ENCODE measurements at regions not wholly inside any gene's neighbourhood (a gene's known extent, or its start where the extent isn't known, plus 50 kb on each side); places are given as distances from the start of the nearest gene placed in this dataset.

DNA sequence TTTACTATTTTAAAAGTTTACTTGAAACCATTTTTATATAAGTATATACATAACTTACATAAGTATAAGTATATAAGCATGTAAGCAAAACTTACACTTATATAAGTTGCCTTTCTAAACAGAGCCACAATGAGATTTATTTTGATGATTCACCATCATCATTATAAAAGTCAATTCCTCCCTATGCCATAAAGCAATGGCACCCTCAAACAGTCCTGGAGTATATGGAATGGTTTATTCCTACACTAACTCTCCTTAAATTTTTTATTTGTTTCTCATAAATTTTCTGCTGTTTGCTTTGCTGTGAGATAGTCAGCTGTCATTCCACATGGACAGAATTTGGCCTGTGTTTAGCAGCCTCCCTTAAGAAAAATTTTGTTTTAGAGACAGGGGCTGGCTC, 114.2 kb downstream of the NAB1 start:
- no peak for DNase-seq (ENCODE audit: insufficient read length, low spot score, missing footprints)
- TF ChIP-seq, protein P1, sequence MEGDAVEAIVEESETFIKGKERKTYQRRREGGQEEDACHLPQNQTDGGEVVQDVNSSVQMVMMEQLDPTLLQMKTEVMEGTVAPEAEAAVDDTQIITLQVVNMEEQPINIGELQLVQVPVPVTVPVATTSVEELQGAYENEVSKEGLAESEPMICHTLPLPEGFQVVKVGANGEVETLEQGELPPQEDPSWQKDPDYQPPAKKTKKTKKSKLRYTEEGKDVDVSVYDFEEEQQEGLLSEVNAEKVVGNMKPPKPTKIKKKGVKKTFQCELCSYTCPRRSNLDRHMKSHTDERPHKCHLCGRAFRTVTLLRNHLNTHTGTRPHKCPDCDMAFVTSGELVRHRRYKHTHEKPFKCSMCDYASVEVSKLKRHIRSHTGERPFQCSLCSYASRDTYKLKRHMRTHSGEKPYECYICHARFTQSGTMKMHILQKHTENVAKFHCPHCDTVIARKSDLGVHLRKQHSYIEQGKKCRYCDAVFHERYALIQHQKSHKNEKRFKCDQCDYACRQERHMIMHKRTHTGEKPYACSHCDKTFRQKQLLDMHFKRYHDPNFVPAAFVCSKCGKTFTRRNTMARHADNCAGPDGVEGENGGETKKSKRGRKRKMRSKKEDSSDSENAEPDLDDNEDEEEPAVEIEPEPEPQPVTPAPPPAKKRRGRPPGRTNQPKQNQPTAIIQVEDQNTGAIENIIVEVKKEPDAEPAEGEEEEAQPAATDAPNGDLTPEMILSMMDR (IDR thresholded peaks at IDR 0.05; ENCODE audit: extremely low read depth, low read depth, low read length) = no peak
- no peaks in the 10 kb centered on the region for H4K20me1 ChIP-seq (ENCODE audit: insufficient read depth, low read length)

DNA sequence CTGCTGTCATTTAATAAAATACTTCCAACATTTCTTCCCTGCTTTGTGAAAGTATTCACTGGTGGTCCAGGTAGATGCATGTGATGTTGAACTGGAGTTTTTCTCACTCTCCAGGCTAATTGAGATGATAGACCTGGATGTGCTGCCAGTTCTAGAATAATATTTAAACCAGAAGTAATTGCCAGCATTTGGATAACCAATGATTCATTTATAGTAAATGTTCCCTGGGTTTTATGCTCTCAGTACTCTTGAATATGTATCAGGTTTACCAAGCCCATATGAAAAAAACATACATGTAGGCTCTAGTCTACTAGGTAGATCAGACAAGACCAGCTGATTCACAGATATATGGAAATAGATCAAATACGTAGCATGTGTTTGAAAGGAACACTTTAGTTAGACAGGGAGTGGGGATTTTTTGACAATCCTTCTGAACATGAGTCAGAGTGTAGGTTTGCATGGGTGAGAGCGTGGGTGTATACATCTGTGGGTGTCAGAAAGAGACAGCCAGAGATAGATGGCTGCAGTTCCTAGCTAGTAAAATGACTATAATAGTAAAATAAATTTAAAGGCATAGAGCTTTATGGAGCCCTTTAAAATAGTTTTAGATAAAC, 115.1 kb downstream of the NAB1 start:
- Histone ChIP-seq H2AFZ (ENCODE audit: low read length) (no peak overlapping the region), H3K9me3 (ENCODE audit: low read depth, low read length) (no peaks in the 10 kb centered on the region), H3K27ac (ENCODE audit: low read depth, low read length) (no peak overlapping the region), H3K36me3 (ENCODE audit: insufficient read depth, low read length) (no peaks in the 10 kb centered on the region), H3K27me3 (ENCODE audit: insufficient read depth, low read length) (no peaks in the 10 kb centered on the region), H3K4me3 (ENCODE audit: insufficient read depth, low read length) (no peak overlapping the region), H3K79me2 (ENCODE audit: insufficient read depth, low read length) (no peaks in the 10 kb centered on the region), H3K4me2 (ENCODE audit: insufficient read depth, low read length) (no peak overlapping the region), H4K20me1 (ENCODE audit: insufficient read depth, low read length) (no peaks in the 10 kb centered on the region), H3K4me1 (ENCODE audit: insufficient read depth, low read length) (peaks cover 13% of the 10 kb centered on the region)
- TF ChIP-seq, protein P1 (IDR thresholded peaks at IDR 0.05; ENCODE audit: extremely low read depth, low read depth, low read length) = no peak
- DNase-seq (ENCODE audit: insufficient read length, low spot score, missing footprints) = no peak

More for the DNA sequence above, 114.2 kb downstream of the NAB1 start:
- H3K4me1 ChIP-seq (ENCODE audit: insufficient read depth, low read length) = peaks cover 13% of the 10 kb centered on the region
- H3K79me2 ChIP-seq (ENCODE audit: insufficient read depth, low read length) = no peaks in the 10 kb centered on the region
- no peaks in the 10 kb centered on the region for H3K9me3 ChIP-seq (ENCODE audit: low read depth, low read length)
- no peaks in the 10 kb centered on the region for H3K27me3 ChIP-seq (ENCODE audit: insufficient read depth, low read length)
- H2AFZ ChIP-seq (ENCODE audit: low read length) = no peak overlapping the region
- H3K36me3 ChIP-seq (ENCODE audit: insufficient read depth, low read length) = no peaks in the 10 kb centered on the region
- H3K4me2 ChIP-seq (ENCODE audit: insufficient read depth, low read length) = no peak overlapping the region
- no peak overlapping the region for H3K27ac ChIP-seq (ENCODE audit: low read depth, low read length)
- no peak overlapping the region for H3K4me3 ChIP-seq (ENCODE audit: insufficient read depth, low read length)

DNA sequence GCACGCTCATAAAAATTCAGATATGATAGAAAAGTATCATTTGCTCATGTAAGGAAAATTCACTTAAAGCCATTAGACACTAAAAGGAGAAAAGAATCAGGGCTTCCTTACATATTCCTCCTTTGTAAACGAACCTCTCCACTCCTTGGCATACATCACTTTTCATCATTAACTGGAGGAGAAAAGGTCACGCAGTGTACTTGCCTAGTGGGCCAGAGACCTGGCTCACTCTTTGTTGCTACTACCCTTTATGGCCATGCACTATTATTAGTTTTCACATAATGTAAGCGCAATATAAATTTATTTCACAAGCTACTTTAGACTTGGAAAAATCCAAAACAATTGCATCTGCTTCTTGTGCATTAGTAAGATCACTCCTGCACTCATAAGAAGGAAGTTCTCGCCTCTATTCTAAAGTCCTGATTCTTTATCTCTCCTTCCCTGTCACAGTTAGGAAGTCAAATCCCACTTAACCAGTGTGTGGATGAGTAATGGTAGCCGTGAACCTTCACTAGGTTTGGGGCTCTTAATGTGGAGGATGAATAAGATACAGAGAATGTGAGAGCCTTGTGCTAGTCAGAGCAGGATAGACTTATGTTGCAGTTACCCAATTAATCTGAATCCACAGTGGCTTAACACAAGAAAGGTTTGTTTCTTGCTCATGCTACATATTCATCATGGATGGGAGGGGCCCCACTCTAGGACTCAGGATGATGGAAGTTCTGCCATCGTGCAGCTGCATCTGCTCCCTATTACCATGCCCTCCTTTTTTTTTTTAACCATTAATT, 115.0 kb upstream of the GLS start:
- Histone ChIP-seq H4K20me1 (ENCODE audit: insufficient read depth, low read length) (no peaks in the 10 kb centered on the region), H3K4me3 (ENCODE audit: insufficient read depth, low read length) (no peak overlapping the region), H3K4me1 (ENCODE audit: insufficient read depth, low read length) (peaks cover 9% of the 10 kb centered on the region), H3K27ac (ENCODE audit: low read depth, low read length) (no peak overlapping the region), H2AFZ (ENCODE audit: low read length) (no peak overlapping the region), H3K79me2 (ENCODE audit: insufficient read depth, low read length) (no peaks in the 10 kb centered on the region), H3K36me3 (ENCODE audit: insufficient read depth, low read length) (no peaks in the 10 kb centered on the region), H3K4me2 (ENCODE audit: insufficient read depth, low read length) (no peak overlapping the region), H3K9me3 (ENCODE audit: low read depth, low read length) (no peaks in the 10 kb centered on the region), H3K27me3 (ENCODE audit: insufficient read depth, low read length) (no peaks in the 10 kb centered on the region)
- TF ChIP-seq, protein P1 (IDR thresholded peaks at IDR 0.05; ENCODE audit: extremely low read depth, low read depth, low read length) = no peak
- peak; percentile 91 for DNase-seq (ENCODE audit: insufficient read length, low spot score, missing footprints)

DNA sequence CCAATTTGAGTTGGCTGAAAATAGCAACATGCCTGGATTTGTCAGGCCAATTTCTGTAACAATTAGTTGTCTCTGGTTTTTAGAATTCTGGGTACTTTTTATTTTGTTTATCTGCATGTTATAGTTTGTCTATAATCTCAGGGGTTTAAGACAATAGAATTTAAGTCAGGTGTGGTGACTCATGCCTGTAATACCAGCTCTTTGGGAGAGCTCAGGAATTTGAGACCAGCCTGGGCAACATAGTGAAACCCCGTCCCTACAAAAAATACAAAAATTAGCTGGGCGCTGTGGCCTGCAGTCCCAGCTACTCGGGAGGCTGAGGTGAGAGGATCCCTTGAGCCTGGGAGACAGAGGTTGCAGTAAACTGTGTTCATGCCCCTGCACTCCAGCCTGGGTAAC, 114.4 kb upstream of the GLS start:
- no peak overlapping the region for H3K4me2 ChIP-seq (ENCODE audit: insufficient read depth, low read length)
- no peak overlapping the region for H3K27ac ChIP-seq (ENCODE audit: low read depth, low read length)
- H2AFZ ChIP-seq (ENCODE audit: low read length) = no peak overlapping the region
- no peaks in the 10 kb centered on the region for H4K20me1 ChIP-seq (ENCODE audit: insufficient read depth, low read length)
- no peaks in the 10 kb centered on the region for H3K79me2 ChIP-seq (ENCODE audit: insufficient read depth, low read length)
- DNase-seq (ENCODE audit: insufficient read length, low spot score, missing footprints) = no peak
- H3K4me1 ChIP-seq (ENCODE audit: insufficient read depth, low read length) = peaks cover 9% of the 10 kb centered on the region
- no peaks in the 10 kb centered on the region for H3K9me3 ChIP-seq (ENCODE audit: low read depth, low read length)
- H3K36me3 ChIP-seq (ENCODE audit: insufficient read depth, low read length) = no peaks in the 10 kb centered on the region
- no peak overlapping the region for H3K4me3 ChIP-seq (ENCODE audit: insufficient read depth, low read length)
- no peaks in the 10 kb centered on the region for H3K27me3 ChIP-seq (ENCODE audit: insufficient read depth, low read length)
- TF ChIP-seq, protein P1 (IDR thresholded peaks at IDR 0.05; ENCODE audit: extremely low read depth, low read depth, low read length) = no peak
